ENCODE measurements at regions not wholly inside any gene's neighbourhood (a gene's known extent, or its start where the extent isn't known, plus 50 kb on each side); places are given as distances from the start of the nearest gene placed in this dataset.

- TF ChIP-seq, protein P1, sequence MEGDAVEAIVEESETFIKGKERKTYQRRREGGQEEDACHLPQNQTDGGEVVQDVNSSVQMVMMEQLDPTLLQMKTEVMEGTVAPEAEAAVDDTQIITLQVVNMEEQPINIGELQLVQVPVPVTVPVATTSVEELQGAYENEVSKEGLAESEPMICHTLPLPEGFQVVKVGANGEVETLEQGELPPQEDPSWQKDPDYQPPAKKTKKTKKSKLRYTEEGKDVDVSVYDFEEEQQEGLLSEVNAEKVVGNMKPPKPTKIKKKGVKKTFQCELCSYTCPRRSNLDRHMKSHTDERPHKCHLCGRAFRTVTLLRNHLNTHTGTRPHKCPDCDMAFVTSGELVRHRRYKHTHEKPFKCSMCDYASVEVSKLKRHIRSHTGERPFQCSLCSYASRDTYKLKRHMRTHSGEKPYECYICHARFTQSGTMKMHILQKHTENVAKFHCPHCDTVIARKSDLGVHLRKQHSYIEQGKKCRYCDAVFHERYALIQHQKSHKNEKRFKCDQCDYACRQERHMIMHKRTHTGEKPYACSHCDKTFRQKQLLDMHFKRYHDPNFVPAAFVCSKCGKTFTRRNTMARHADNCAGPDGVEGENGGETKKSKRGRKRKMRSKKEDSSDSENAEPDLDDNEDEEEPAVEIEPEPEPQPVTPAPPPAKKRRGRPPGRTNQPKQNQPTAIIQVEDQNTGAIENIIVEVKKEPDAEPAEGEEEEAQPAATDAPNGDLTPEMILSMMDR (conservative IDR thresholded peaks at IDR 0.05): no peak
- no peak for TF ChIP-seq EZH2 (IDR thresholded peaks at IDR 0.05; ENCODE audit: low read depth)
Observed at GRCh38 chr10:21068026-21068656, 171.0 kb upstream of the NEBL start.
